Omental fat pad (tissue), 3 donors: ENCODE measurements at regions not wholly inside any gene's neighbourhood (a gene's known extent, or its start where the extent isn't known, plus 50 kb on each side); places are given as distances from the start of the nearest gene placed in this dataset.

Source experiments
- ATAC-seq: fragments of 150-250 bp; one replicate; pipeline ENCODE4 v1.9.1; 2016; ENCODE audit warnings: mild to moderate bottlenecking, moderate library complexity; ENCODE audit not compliant: low FRiP score
- DNase-seq: peaks from one replicate; pipeline ENCODE4 v3.0.0-alpha.2; 2019; ENCODE audit warnings: low spot score
- CTCF ChIP-seq, 3 donors: fragments of 450-650 bp; IDR thresholded peaks; one replicate each; pipeline ENCODE4 v1.5.1; 2016 to 2017; ENCODE audit warnings: antibody characterized with exemption in 3 of 3, mild to moderate bottlenecking in 3 of 3, moderate library complexity in 2 of 3

DNA sequence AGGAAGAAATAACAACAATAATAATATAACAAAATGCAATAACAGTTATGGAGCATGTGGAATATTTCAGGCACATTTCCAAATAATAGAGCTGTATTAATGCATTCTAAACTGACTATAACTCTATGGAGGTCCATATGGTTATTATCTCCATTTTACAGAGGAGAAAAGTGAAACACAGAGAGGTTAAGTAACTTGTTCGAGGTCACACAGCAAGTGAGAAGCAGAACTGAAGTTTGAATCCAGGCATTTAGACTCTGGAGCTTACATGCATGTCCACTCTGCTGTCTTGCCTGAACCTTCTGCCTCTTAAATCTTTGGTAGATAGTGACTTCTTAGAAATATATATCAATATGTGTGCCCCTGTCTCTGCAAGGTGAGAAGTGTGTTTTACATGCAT, 350.8 kb downstream of the GADD45G start:
- ATAC-seq = no peak
- no peak for DNase-seq
- TF ChIP-seq CTCF (IDR thresholded peaks at IDR 0.05) = no peak

DNA sequence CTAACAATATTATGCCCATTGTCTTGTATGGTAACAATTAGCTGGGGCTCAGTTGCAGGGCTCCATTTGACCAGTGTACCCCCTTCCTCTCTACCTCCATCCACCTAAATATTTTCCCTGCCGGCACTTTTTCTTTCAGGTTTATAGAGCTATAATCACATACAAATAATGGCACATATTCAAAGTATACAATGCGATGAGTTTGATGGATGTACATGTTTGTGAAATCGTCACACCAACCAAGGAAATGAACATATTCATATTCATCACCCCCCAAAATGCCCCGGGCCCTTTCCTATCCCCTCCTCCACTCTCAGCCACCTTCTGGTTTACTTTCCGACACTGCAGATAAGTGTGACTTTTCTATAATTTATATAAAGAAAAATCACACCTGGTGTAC, 351.5 kb downstream of the GADD45G start:
- DNase-seq (no peak), ATAC-seq (no peak)
- TF ChIP-seq CTCF (IDR thresholded peaks at IDR 0.05) = no peak

- no peak for DNase-seq
- no peak for ATAC-seq
- TF ChIP-seq CTCF (IDR thresholded peaks at IDR 0.05) = no peak
These were observed 352.1 kb downstream of the GADD45G start for GRCh38 chr9:89956907-89957306.

DNA sequence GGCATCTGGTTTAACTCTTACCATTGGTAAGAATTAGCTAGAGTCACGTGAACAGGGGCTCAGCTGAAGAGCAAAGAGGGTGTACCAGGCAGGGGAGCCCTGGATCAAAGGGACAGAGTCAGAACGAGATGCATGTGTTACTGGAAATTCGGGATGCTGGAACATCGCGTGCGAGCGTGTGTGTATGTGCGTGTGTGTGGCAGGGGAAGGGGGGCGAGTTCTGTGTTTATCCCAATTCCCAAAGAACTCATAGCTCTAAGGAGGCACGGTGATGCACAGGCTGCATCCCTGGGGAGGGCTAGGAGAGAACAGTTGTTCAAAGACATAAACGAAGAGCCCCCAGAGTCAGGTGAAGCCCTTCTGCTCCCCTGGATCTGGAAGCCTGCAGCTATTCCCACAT, 353.3 kb downstream of the GADD45G start:
- no peak for ATAC-seq
- DNase-seq = no peak
- no peak for TF ChIP-seq CTCF (IDR thresholded peaks at IDR 0.05)

DNA sequence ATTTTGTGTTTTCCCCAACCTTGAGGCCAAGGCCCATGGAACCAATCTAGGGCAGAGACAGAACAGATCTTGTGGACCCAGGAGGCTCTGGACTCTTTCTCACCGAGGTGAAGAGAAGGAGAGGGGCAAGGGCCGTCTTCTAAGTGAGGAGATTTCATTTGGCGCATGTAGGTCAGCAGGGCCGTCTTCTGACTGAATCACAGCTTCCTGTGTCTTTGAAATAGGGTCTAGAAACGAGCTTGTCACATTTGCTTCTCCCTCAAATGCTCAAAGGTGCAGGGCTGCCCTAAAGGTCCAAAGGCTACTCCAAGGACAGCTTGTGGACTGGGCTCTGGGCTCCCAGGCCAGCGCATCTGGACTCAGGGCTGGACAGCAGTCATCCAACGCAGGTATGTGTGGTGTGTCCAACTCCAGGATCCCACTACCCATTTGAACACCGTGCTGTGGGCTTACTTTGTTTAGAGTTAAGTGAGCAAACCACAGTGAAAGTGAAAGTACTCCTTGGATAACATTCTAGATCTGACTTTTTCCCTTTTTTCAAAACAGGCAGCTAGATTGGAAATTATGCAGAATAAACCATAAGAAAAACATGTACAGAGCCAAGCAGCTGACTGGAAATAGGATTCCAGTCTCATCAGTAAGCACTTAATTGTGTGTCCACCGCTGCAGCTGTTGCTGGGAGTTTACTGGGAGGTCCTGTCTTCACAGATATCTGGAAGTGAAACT, 357.0 kb downstream of the GADD45G start:
- ATAC-seq (no peak), DNase-seq (no peak)
- TF ChIP-seq CTCF (IDR thresholded peaks at IDR 0.05) = no peak

DNA sequence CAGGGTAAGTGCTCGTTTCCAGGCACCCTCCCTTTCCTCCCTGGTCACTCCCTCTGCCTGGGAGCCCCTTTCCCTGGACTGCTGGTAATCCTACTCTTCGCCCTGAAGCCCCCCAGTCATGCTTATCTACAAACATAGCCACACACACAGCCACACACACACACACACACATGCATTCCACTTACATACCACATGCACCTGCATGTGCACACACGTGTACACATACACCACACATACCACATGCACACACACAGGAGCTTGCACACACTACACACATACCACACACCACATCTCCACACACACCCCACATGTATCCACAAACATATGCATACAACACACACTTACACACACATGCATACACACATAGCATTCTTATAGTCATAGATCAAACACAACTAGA, 358.5 kb downstream of the GADD45G start:
- DNase-seq = no peak
- ATAC-seq = no peak
- no peak for TF ChIP-seq CTCF (IDR thresholded peaks at IDR 0.05)

GRCh38 chr9:89967527-89967926, 362.7 kb downstream of the GADD45G start:
- no peak for TF ChIP-seq CTCF (IDR thresholded peaks at IDR 0.05)
- no peak for ATAC-seq

More at GRCh38 chr9:89967527-89967926, 362.7 kb downstream of the GADD45G start:
- no peak for DNase-seq
